ENCODE measurements at regions not wholly inside any gene's neighbourhood (a gene's known extent, or its start where the extent isn't known, plus 50 kb on each side); places are given as distances from the start of the nearest gene placed in this dataset.
A peak's percentile ranks its signal among the peaks of the same experiment; 100 is the strongest.
"Not testable (repeated sequence)": the region's sequence is repeated elsewhere in the genome, so short reads cannot be mapped to it uniquely, and the experiment has no call there.

DNA sequence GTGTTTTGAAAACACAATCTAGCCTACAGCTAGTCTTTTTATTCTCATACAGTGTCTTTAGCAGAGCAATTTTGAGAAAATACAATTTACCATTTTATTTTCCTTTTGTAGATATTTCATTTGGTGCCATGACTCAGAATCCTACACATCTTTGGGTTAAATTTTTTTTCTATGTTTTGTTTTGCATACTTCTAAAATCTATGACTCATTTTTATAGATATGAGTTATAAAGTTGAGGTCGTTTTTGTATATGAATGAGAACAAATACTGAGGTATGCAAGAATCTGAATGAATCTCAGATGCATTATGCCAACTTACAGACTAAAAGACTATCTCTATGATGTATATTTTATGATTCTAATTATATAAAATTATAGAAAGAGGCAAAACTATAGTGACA is 206.5 kb upstream of the ANXA10 start:
- H3K36me3 Mint-ChIP-seq (ENCODE audit: low read depth): peaks cover 6% of the 10 kb centered on the region; the same call in 1 of the 2 replicates
- DNase-seq: no peak
- H3K27me3 Mint-ChIP-seq (ENCODE audit: insufficient read depth): peaks cover 8% of the 10 kb centered on the region; the same call in 1 of the 2 replicates
- no peak for TF ChIP-seq CTCF (IDR thresholded peaks at IDR 0.05)
- no peaks in the 10 kb centered on the region for H3K9me3 Mint-ChIP-seq
- H3K4me1 Mint-ChIP-seq (ENCODE audit: low read depth): peaks cover 49% of the 10 kb centered on the region
- H3K27ac Mint-ChIP-seq: no peak overlapping the region
- H3K4me3 Mint-ChIP-seq: no peak overlapping the region

GRCh38 chr4:167887726-167888125 is 204.6 kb upstream of the ANXA10 start:
- Mint-ChIP-seq H3K27ac (no peak overlapping the region), H3K4me3 (no peak overlapping the region), H3K4me1 (ENCODE audit: low read depth) (peaks cover 30% of the 10 kb centered on the region), H3K27me3 (ENCODE audit: insufficient read depth) (no peaks in the 10 kb centered on the region; the same call in 1 of the 2 replicates), H3K9me3 (no peaks in the 10 kb centered on the region), H3K36me3 (ENCODE audit: low read depth) (peaks cover 6% of the 10 kb centered on the region; the same call in 1 of the 2 replicates)
- TF ChIP-seq CTCF (IDR thresholded peaks at IDR 0.05): no peak
- no peak for DNase-seq

DNA sequence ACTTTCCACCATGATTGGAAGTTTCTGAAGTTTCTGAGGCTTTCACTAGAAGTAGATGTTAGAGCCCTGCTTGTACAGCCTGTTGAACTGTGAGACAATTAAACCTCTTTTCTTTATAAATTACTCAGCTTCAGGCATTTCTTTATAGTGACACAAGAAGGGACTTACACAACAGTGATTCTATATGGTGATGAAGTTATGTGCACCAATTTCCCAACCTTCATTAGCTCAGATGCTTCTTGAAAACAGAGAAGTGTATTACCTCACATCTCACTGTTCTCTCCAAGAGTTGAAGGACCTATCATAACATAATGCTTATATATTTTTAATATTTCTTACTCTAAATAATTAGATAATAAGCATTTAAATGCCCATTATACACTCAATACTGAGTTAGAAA is 202.1 kb upstream of the ANXA10 start:
- Mint-ChIP-seq H3K27me3 (ENCODE audit: insufficient read depth) (peaks cover 2% of the 10 kb centered on the region), H3K27ac (no peak overlapping the region), H3K4me1 (ENCODE audit: low read depth) (peaks cover 19% of the 10 kb centered on the region; the same call in 1 of the 2 replicates), H3K36me3 (ENCODE audit: low read depth) (peaks cover 6% of the 10 kb centered on the region; the same call in 1 of the 2 replicates), H3K9me3 (no peaks in the 10 kb centered on the region), H3K4me3 (no peak overlapping the region)
- DNase-seq: no peak
- no peak for TF ChIP-seq CTCF (IDR thresholded peaks at IDR 0.05)

- Mint-ChIP-seq H3K27ac (no peak overlapping the region; the same call in 1 of the 2 replicates), H3K4me3 (no peak overlapping the region), H3K9me3 (no peaks in the 10 kb centered on the region), H3K4me1 (ENCODE audit: low read depth) (peaks cover 36% of the 10 kb centered on the region), H3K27me3 (ENCODE audit: insufficient read depth) (peaks cover 4% of the 10 kb centered on the region), H3K36me3 (ENCODE audit: low read depth) (no peaks in the 10 kb centered on the region; the same call in 1 of the 2 replicates)
- no peak for TF ChIP-seq CTCF (IDR thresholded peaks at IDR 0.05)
- no peak for DNase-seq
Observed at GRCh38 chr4:167893531-167893930, 198.8 kb upstream of the ANXA10 start.

- DNase-seq; H3K9me3 Mint-ChIP-seq; H3K27me3 Mint-ChIP-seq (ENCODE audit: insufficient read depth); H3K36me3 Mint-ChIP-seq (ENCODE audit: low read depth): not testable (repeated sequence)
- peak overlapping the region; percentile 82; the same call in 1 of the 2 replicates for H3K27ac Mint-ChIP-seq
- H3K4me3 Mint-ChIP-seq: peak overlapping the region; percentile 72; the same call in 1 of the 2 replicates
- peaks cover 60% of the 10 kb centered on the region for H3K4me1 Mint-ChIP-seq (ENCODE audit: low read depth)
Observed at GRCh38 chr4:167896260-167896659, 196.1 kb upstream of the ANXA10 start.

- H3K36me3 Mint-ChIP-seq (ENCODE audit: low read depth): no peaks in the 10 kb centered on the region
- peak overlapping the region; percentile 72; the same call in 1 of the 2 replicates for H3K4me3 Mint-ChIP-seq
- peaks cover 6% of the 10 kb centered on the region for H3K27me3 Mint-ChIP-seq (ENCODE audit: insufficient read depth)
- DNase-seq: no peak
- H3K27ac Mint-ChIP-seq: peak overlapping the region; percentile 82
- no peaks in the 10 kb centered on the region for H3K9me3 Mint-ChIP-seq
- no peak for TF ChIP-seq CTCF (IDR thresholded peaks at IDR 0.05)
- peaks cover 68% of the 10 kb centered on the region for H3K4me1 Mint-ChIP-seq (ENCODE audit: low read depth)
Observed at GRCh38 chr4:167897116-167897515, 195.2 kb upstream of the ANXA10 start.

All from HFFc6 (cell line).